GOT3 (cell line): ENCODE measurements at regions not wholly inside any gene's neighbourhood (a gene's known extent, or its start where the extent isn't known, plus 50 kb on each side); places are given as distances from the start of the nearest gene placed in this dataset.
"Not testable (repeated sequence)": the region's sequence is repeated elsewhere in the genome, so short reads cannot be mapped to it uniquely, and the experiment has no call there.

ENCODE experiments used
- DNase-seq: peaks from one replicate; lab custom pipeline; 2025; ENCODE audit warnings: mixed read lengths; lab: John Stamatoyannopoulos, UW

GRCh38 chr5:164289526-164289925 is 784.1 kb downstream of the MAT2B start:
- DNase-seq = no peak

GRCh38 chr5:164296603-164297080 is 791.2 kb downstream of the MAT2B start:
- no peak for DNase-seq

- no peak for DNase-seq
Observed at GRCh38 chr5:164298165-164298564, 792.7 kb downstream of the MAT2B start.

DNA sequence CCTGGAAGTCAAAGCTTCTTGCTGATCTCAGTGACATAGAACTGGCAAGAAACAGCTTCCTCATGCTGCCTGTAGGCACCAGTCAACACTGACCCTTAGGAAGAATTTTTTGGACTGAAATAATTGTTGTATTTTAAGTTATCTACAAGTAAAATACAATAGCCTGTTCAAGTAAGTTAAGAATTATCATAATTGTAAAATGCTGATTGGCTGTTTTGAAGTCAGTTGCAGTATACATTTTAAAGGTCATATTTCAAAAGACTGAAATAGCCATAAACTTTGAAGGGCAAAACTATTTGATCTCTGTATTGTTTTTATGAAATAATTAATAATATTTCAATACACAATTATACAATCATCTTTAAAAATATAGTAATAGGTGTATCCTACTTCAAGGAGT is 794.9 kb downstream of the MAT2B start:
- no peak for DNase-seq

GRCh38 chr5:164301136-164301535 is 795.7 kb downstream of the MAT2B start:
- no peak for DNase-seq

- DNase-seq = no peak
Observed at GRCh38 chr5:164301708-164302107, 796.3 kb downstream of the MAT2B start.

DNA sequence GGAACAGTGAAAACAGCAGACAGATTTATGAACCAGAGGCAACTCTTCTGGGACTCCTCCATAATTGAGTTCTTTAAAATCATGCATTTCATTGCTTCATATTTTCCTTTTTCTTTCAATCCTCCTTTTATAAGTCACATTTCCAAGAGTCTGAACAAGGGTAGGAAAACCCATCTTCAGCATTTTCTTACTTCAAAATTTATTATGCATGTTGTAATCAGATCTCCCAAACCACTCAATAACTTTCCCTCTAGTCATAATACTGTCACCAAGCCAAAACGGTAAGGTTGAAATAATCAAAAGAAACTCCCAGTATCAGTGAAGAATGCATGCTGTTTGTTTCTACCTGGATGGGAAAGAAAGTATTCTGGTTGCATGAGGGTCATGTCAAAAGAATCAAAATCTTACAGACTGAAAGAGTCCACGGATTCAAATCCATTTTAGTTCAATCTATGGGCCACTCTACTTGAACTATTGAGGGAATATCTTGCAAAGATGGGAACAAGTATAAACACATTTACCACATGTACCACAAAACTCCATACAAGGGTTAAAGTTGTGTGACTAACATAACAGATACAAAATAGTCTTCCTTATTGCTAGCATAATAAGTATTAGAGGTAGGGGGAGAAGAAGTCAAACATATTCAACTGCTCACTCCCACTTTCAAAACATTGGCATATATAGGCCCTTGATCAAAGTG is 797.3 kb downstream of the MAT2B start:
- no peak for DNase-seq

- no peak for DNase-seq
Observed at GRCh38 chr5:164303646-164304215, 798.3 kb downstream of the MAT2B start.

GRCh38 chr5:164306662-164307061 is 801.2 kb downstream of the MAT2B start:
- no peak for DNase-seq

GRCh38 chr5:164312801-164313200 is 807.4 kb downstream of the MAT2B start:
- DNase-seq = no peak

- DNase-seq = no peak
Observed at GRCh38 chr5:164317676-164318075, 812.3 kb downstream of the MAT2B start.

GRCh38 chr5:164319161-164319560 is 813.7 kb downstream of the MAT2B start:
- DNase-seq = no peak

- DNase-seq = no peak
Observed at GRCh38 chr5:164324239-164324638, 818.8 kb downstream of the MAT2B start.

DNA sequence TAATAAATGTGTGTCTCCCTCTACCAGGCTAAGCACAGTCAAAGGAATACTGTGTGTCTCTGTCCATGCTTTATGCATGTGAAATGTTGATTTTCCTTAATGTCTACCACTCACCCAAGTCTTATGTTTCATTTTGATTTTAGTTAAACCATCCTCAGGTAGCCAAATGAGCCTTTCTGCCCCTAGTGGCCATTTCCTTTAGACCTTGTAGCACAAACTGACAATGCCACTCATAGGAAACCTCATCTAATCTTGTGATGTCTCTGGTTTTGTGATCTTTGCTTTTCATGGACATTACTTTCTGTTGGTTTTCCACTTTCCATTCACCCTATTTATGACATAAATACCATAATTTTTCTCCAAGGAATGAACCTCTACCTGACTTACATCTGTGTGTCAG is 820.8 kb downstream of the MAT2B start:
- DNase-seq = no peak

- not testable (repeated sequence) for DNase-seq
Observed at GRCh38 chr5:164327166-164327565, 821.7 kb downstream of the MAT2B start.

- no peak for DNase-seq
Observed at GRCh38 chr5:164332349-164333196, 827.2 kb downstream of the MAT2B start.

GRCh38 chr5:164335837-164336236 is 830.4 kb downstream of the MAT2B start:
- DNase-seq = no peak

DNA sequence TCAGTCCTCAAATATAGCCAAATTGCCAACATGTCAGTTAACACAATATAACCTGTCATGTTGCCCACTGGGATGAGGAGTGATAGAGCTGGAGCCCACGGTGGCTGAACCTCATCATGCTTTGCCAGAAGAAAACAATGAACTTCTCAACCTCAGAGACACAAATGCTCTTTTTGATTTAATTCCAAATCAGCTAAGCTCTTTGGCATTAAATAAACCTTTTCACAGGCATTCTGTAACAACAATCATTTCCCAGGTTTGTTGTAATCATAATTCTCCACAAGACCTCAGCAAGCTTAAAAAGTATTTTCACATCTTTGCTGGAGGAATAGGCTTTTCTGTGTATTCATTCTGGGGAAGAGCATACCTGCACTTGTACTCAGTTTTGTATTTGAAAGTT is 830.9 kb downstream of the MAT2B start:
- DNase-seq = no peak

DNA sequence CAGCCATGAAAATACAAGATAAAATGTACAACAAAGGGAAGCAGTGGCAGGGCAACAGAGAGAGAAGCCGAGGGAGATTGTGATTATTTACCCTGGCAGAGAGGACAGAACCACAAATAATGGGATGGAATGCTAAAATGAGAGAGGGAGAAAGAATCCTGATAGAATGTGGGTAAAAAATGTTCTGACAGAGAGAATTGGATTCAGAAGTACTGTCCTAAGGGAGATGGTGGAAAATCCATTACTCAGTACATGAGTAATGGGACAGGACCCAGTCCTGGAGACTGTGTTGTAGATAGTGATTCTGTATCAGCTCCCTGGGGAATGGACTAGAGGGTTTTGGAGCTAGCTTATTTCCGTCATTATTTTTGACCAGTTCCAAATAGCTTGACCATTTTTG is 831.5 kb downstream of the MAT2B start:
- DNase-seq = no peak

DNA sequence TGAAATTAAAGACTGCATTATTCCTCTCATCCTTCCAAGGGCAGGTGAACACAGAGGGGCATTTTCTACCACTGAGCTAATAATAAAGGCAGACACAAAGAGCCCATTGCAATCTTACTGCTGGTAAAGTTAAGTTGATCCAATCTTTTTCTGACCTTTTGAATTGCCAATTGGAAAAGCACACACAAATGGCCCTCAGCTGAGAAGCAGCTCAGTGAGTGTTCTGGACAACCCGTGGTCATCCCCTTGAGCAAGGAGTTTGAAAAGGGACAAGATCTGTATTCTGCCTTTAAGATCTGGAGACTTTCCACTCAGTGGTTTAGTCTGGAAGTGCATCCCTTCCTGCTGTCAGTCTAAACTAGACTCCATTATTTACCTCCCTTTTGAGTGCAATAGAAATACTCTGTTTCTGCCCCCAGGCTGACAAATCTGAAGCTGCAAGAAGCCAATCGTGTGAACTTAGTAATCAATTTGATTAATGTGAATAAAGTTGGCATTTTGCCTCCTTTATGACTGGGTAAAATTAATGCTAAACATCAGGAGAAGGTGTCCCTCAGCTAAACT is 835.7 kb downstream of the MAT2B start:
- no peak for DNase-seq

DNA sequence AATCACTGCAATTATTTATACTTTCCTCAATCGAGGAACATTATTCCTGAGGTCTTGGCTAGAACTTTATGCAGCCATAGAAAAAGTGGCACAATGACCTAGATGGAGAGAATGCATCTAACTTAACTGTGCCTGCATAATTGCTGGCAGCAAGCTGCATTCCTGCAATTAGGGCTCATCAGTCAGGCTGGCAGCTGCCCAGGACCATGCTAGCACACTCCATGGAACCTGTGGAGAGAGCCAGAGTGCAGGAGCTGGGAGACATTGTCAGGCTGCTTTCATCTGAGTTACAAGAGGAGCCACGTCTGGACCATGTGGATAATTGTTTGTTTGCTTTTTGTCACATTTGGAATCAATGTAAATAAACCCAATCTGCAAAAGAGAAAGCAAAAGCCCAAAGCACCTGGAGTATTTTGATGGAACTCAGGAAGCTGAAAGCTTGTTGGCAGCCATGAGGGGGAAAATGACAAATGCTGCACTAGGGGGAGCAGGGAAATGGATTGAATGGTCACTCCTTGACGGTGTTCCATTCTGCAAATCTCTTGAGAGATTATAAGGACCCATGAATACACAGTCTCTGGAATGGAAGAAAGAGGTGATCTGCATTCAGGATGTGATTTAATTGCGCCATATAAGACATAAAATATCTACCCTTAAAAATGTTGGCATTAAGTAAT is 839.9 kb downstream of the MAT2B start:
- no peak for DNase-seq

- DNase-seq = no peak
Observed at GRCh38 chr5:164345853-164346252, 840.4 kb downstream of the MAT2B start.
